Activated CD8-positive, alpha-beta T cell treated with anti-CD3 and anti-CD28 coated beads for 36 hours (primary cell): ENCODE measurements at regions not wholly inside any gene's neighbourhood (a gene's known extent, or its start where the extent isn't known, plus 50 kb on each side); places are given as distances from the start of the nearest gene placed in this dataset.

Experiments
- ATAC-seq: fragments of 200-7000 bp; cut with Tn5 transposase; one replicate; pipeline ENCODE4 v1.10.0; 2021; ENCODE audit warnings: mild to moderate bottlenecking, moderate library complexity
- CTCF ChIA-PET: fragments of 350-600 bp; sonication (Branson Sonifier 250); formaldehyde crosslinking; loops from one replicate; lab custom pipeline; 2021; ENCODE audit warnings: antibody characterized with exemption; lab: Charles Lee
- POLR2A ChIA-PET: fragments of 350-600 bp; sonication (Branson Sonifier 250); formaldehyde crosslinking; loops from one replicate; lab custom pipeline; 2021; ENCODE audit warnings: antibody characterized with exemption; lab: Charles Lee
- DNase-seq: peaks from one replicate; pipeline ENCODE4 v3.0.0-alpha.2; 2020
- H3K27ac Mint-ChIP-seq: one replicate; pipeline ENCODE4 v1.8.0; 2021; ENCODE audit warnings: mild to moderate bottlenecking, mixed read lengths
- H3K27me3 Mint-ChIP-seq: one replicate; pipeline ENCODE4 v1.8.0; 2021; ENCODE audit warnings: mixed read lengths
- H3K36me3 Mint-ChIP-seq: one replicate; pipeline ENCODE4 v1.8.0; 2021; ENCODE audit warnings: low read depth, mixed read lengths
- H3K4me1 Mint-ChIP-seq: one replicate; pipeline ENCODE4 v1.8.0; 2021; ENCODE audit warnings: low read depth, mixed read lengths
- H3K4me3 Mint-ChIP-seq: one replicate; pipeline ENCODE4 v1.8.0; 2021; ENCODE audit warnings: mild to moderate bottlenecking, moderate library complexity, mixed read lengths
- H3K9me3 Mint-ChIP-seq: one replicate; pipeline ENCODE4 v1.8.0; 2021; ENCODE audit warnings: mixed read lengths
- CTCF ChIP-seq: fragments of 200-600 bp; IDR thresholded peaks from one replicate; pipeline ENCODE4 v1.8.0; 2022; ENCODE audit warnings: antibody characterized with exemption, mild to moderate bottlenecking
- intact Hi-C: fragments of 100-400 bp; cut with micrococcal nuclease; formaldehyde crosslinking; loops from one replicate; pipeline ENCODE4 v1.10.0; 2022

- Mint-ChIP-seq H3K27ac (peak overlapping the region; percentile 47), H3K4me1 (peaks cover 20% of the 10 kb centered on the region), H3K9me3 (peaks cover 1% of the 10 kb centered on the region), H3K36me3 (no peaks in the 10 kb centered on the region), H3K4me3 (peak overlapping the region; percentile 9), H3K27me3 (peaks cover 4% of the 10 kb centered on the region)
- ATAC-seq (no peak), DNase-seq (peak; percentile 9)
- intact Hi-C loops: no loop called here
- CTCF ChIA-PET: interaction anchor here (1.2 to 1.4 kb wide), 2 partner anchors 350 to 463 kb away, joined by 3 to 5 read pairs; no protein-coding TSS in a partner anchor
- no peak for TF ChIP-seq CTCF
- POLR2A ChIA-PET: no interaction called here
Measured at GRCh38 chr2:217160978-217161973, 301.4 kb upstream of the TNP1 start.

DNA sequence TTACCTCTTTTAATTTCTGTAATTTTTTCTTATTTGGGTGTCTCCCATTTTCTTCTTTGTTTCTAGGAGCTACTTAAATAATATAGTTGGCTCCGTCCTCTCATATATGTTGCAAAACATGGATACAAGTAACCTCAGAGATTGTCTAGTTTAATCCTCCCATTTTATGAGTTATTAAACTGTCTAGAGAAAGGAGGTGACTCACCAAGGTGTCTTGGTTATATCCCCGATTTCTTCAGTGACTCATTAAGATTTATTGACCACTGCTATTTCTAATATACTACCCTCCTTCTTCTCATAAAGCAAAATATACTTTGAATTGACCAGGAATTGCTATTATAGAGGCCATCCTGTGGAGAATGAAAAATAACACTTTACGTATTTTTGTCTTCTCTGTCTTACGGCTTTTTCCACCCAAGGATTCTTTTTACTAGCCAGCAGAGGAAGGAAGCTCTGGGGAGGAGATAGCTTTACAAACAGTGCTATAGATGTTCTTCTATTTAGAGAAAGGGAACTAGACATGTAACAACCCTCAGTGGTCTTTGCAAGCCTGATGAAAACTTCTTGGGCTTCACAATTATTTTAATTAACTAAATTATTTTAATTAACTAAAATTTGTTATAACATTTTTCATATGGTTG lies 300.4 kb upstream of the TNP1 start:
- no peak for TF ChIP-seq CTCF
- peaks cover 20% of the 10 kb centered on the region for H3K4me1 Mint-ChIP-seq
- CTCF ChIA-PET: interaction anchor here (1.2 to 1.4 kb wide), 2 partner anchors 351 to 462 kb away, joined by 3 to 5 read pairs; no protein-coding TSS in a partner anchor
- H3K9me3 Mint-ChIP-seq: peaks cover 1% of the 10 kb centered on the region
- H3K36me3 Mint-ChIP-seq: no peaks in the 10 kb centered on the region
- POLR2A ChIA-PET: no interaction called here
- H3K27ac Mint-ChIP-seq: no peak overlapping the region
- ATAC-seq (no peak), DNase-seq (no peak)
- H3K4me3 Mint-ChIP-seq: no peak overlapping the region
- intact Hi-C loops: no loop called here
- H3K27me3 Mint-ChIP-seq: peaks cover 4% of the 10 kb centered on the region

DNA sequence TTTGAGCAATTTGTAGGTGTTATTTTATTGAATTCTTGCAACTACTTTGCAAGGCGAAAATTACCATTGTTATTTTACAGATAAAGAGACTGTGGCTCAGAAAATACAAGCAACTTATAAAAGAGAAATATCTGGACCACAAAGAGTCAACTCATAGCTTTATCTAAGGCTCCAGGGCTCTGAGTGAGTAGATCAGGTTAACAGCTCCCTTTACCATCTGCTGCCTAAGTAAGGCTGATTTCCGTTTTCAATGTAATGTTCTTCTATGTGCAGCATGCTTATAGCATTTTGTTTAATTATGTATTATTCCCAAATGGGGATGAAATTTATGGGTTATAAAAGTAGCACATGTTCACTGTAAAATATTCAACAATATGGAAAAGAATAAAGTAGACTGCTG lies 299.1 kb upstream of the TNP1 start:
- no peak overlapping the region for H3K27ac Mint-ChIP-seq
- CTCF ChIA-PET: interaction anchor here (0.5 kb wide), 1 partner anchor 9 kb away, joined by 3 read pairs; no protein-coding TSS in a partner anchor
- no peaks in the 10 kb centered on the region for H3K9me3 Mint-ChIP-seq
- H3K4me3 Mint-ChIP-seq: no peak overlapping the region
- DNase-seq (no peak), ATAC-seq (no peak)
- H3K27me3 Mint-ChIP-seq: peaks cover 3% of the 10 kb centered on the region
- peaks cover 20% of the 10 kb centered on the region for H3K4me1 Mint-ChIP-seq
- no peak for TF ChIP-seq CTCF
- POLR2A ChIA-PET: no interaction called here
- intact Hi-C loops: loop anchor here (5.0 kb wide), 1 partner anchor 462 kb away; the partner anchor contains the start of gene IGFBP5
- H3K36me3 Mint-ChIP-seq: no peaks in the 10 kb centered on the region

DNA sequence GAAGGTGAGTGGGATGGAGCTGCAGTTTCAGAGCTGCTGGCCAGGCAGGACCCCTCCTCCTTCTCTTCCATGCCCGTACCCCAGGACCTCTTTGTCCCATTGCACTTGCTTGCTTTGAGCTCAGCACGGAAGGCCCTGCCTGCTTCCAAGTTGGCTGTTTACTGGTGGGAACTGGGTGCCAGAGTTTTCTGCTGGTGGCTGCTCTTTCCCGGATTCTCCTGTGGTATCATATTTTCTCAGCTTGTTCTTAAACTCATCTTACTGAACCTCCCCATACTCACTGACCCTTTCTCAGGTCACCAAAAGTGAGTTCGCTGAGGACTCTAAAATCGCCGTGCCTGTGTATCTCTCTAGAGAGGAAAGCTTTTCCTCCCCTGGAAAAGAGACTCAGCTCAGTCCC lies 297.7 kb upstream of the TNP1 start:
- Mint-ChIP-seq H3K36me3 (no peaks in the 10 kb centered on the region), H3K4me3 (no peak overlapping the region), H3K27ac (no peak overlapping the region), H3K4me1 (peaks cover 15% of the 10 kb centered on the region), H3K9me3 (no peaks in the 10 kb centered on the region), H3K27me3 (peaks cover 3% of the 10 kb centered on the region)
- no peak for TF ChIP-seq CTCF
- ATAC-seq (no peak), DNase-seq (no peak)
- intact Hi-C loops: loop anchor here (5.0 kb wide), 1 partner anchor 460 kb away; the partner anchor contains the start of gene IGFBP5
- ChIA-PET CTCF (interaction anchor here (0.8 kb wide), 1 partner anchor 9 kb away, joined by 3 read pairs; no protein-coding TSS in a partner anchor), POLR2A (no interaction called here)
